ENCODE measurements at regions not wholly inside any gene's neighbourhood (a gene's known extent, or its start where the extent isn't known, plus 50 kb on each side); places are given as distances from the start of the nearest gene placed in this dataset.

DNA sequence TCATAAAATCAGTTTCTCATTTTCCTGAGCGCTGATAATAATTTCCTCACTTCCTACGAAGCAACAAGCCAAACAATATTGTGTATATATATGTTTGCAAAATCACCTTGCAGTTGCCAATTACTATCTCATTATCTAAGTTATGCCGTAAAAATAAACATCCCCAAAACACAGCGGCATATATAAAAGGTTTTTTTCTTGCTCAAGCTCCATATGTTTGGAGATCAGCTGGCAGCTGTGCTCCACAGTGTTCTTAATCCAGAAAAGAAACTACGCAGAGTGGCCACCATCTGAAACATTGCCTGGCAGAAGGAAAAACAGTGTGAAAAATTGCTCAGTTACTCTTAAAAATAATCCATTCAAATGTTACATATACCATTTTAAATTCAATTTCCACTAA lies 951.4 kb downstream of the PLOD2 start:
- Histone ChIP-seq H3K79me2 (ENCODE audit: insufficient read depth, low read length) (no peaks in the 10 kb centered on the region), H3K9ac (ENCODE audit: insufficient read depth, low read length, poor library complexity, severe bottlenecking) (no peak overlapping the region), H3K27me3 (ENCODE audit: control insufficient read depth in 2 of 2, insufficient read depth in 2 of 2, low read length in 2 of 2) (no peaks in the 10 kb centered on the region), H2AFZ (ENCODE audit: insufficient read depth, low read depth, low read length, poor library complexity, severe bottlenecking) (no peak overlapping the region), H4K20me1 (ENCODE audit: insufficient read depth, low read length) (no peaks in the 10 kb centered on the region), H3K4me2 (replicated peaks; ENCODE audit: extremely low read depth, low read length, poor library complexity, severe bottlenecking) (no peak overlapping the region), H3K27ac (ENCODE audit: low read depth in 1 of 2, low read length in 2 of 2) (no peak overlapping the region), H3K9me3 (replicated peaks in 1 of 2; ENCODE audit: control insufficient read depth in 1 of 2, insufficient read depth in 1 of 2, low read length in 2 of 2) (peaks cover 0 to 2% of the 10 kb centered on the region in 2 donors), H3K4me1 (ENCODE audit: control insufficient read depth in 1 of 2, insufficient read depth in 2 of 2, low read length in 2 of 2) (no peaks in the 10 kb centered on the region), H3K4me3 (replicated peaks in 1 of 3; ENCODE audit: low read depth in 2 of 3, low read length in 3 of 3) (no peak overlapping the region), H3K36me3 (replicated peaks in 1 of 2; ENCODE audit: control insufficient read depth in 1 of 2, insufficient read depth in 2 of 2, low read length in 2 of 2) (no peaks in the 10 kb centered on the region)
- H3K36me3 Mint-ChIP-seq: no peaks in the 10 kb centered on the region
- intact Hi-C loops (cut with micrococcal nuclease): no loop called here
- DNase-seq: no peak
- WGBS (ENCODE audit: insufficient coverage): no CpG with 5 or more reads among the region's 5 CpGs
- no peak for TF ChIP-seq CTCF (IDR thresholded peaks at IDR 0.05)
- no peaks in the 10 kb centered on the region for H3K4me1 Mint-ChIP-seq
- peaks cover 0 to 3% (median 2%) of the 10 kb centered on the region in 7 donors for H3K9me3 Mint-ChIP-seq
- H3K27me3 Mint-ChIP-seq (ENCODE audit: low read depth in 3 of 3): no peaks in the 10 kb centered on the region
- H3K27ac Mint-ChIP-seq: no peak overlapping the region
- H3K4me3 Mint-ChIP-seq: no peak overlapping the region

- DNase-seq: no peak
- H3K4me1 Mint-ChIP-seq: no peaks in the 10 kb centered on the region
- H3K27ac Mint-ChIP-seq: no peak overlapping the region
- intact Hi-C loops (cut with micrococcal nuclease): no loop called here
- Histone ChIP-seq H3K4me3 (replicated peaks in 1 of 3; ENCODE audit: low read depth in 2 of 3, low read length in 3 of 3) (no peak overlapping the region), H3K27me3 (ENCODE audit: control insufficient read depth in 2 of 2, insufficient read depth in 2 of 2, low read length in 2 of 2) (no peaks in the 10 kb centered on the region), H3K27ac (ENCODE audit: low read depth in 1 of 2, low read length in 2 of 2) (no peak overlapping the region), H3K4me2 (replicated peaks; ENCODE audit: extremely low read depth, low read length, poor library complexity, severe bottlenecking) (no peak overlapping the region), H3K9ac (ENCODE audit: insufficient read depth, low read length, poor library complexity, severe bottlenecking) (no peak overlapping the region), H3K36me3 (replicated peaks in 1 of 2; ENCODE audit: control insufficient read depth in 1 of 2, insufficient read depth in 2 of 2, low read length in 2 of 2) (no peaks in the 10 kb centered on the region), H3K4me1 (ENCODE audit: control insufficient read depth in 1 of 2, insufficient read depth in 2 of 2, low read length in 2 of 2) (no peaks in the 10 kb centered on the region), H2AFZ (ENCODE audit: insufficient read depth, low read depth, low read length, poor library complexity, severe bottlenecking) (no peak overlapping the region), H3K9me3 (replicated peaks in 1 of 2; ENCODE audit: control insufficient read depth in 1 of 2, insufficient read depth in 1 of 2, low read length in 2 of 2) (no peaks in the 10 kb centered on the region), H4K20me1 (ENCODE audit: insufficient read depth, low read length) (no peaks in the 10 kb centered on the region), H3K79me2 (ENCODE audit: insufficient read depth, low read length) (no peaks in the 10 kb centered on the region)
- WGBS (ENCODE audit: insufficient coverage): 100% methylated on average over 2 of the region's 5 CpGs
- peaks cover 0 to 8% (median 2%) of the 10 kb centered on the region in 7 donors for H3K9me3 Mint-ChIP-seq
- H3K36me3 Mint-ChIP-seq: no peaks in the 10 kb centered on the region
- no peak overlapping the region for H3K4me3 Mint-ChIP-seq
- H3K27me3 Mint-ChIP-seq (ENCODE audit: low read depth in 3 of 3): peaks cover 0 to 1% (median 0%) of the 10 kb centered on the region in 3 donors
- TF ChIP-seq CTCF (IDR thresholded peaks at IDR 0.05): no peak
Measured at GRCh38 chr3:145219355-145220235, 941.4 kb downstream of the PLOD2 start.

All from CD14-positive monocyte (primary cell).